Activated B cell treated with CpG ODN at 0.5 μM for 24 hours (primary cell): ENCODE measurements at regions not wholly inside any gene's neighbourhood (a gene's known extent, or its start where the extent isn't known, plus 50 kb on each side); places are given as distances from the start of the nearest gene placed in this dataset.

ENCODE experiments used
- ATAC-seq: fragments of 200-7000 bp; cut with Tn5 transposase; one replicate; pipeline ENCODE4 v1.10.0; 2021; ENCODE audit warnings: low read depth, mild to moderate bottlenecking, moderate library complexity
- CTCF ChIA-PET: fragments of 350-600 bp; sonication (Branson Sonifier 250); formaldehyde crosslinking; loops from one replicate; lab custom pipeline; 2021; ENCODE audit warnings: antibody characterized with exemption; lab: Charles Lee
- POLR2A ChIA-PET: fragments of 350-600 bp; sonication (Branson Sonifier 250); formaldehyde crosslinking; loops from one replicate; lab custom pipeline; 2021; ENCODE audit warnings: antibody characterized with exemption; lab: Charles Lee
- DNase-seq: peaks from one replicate; pipeline ENCODE4 v3.0.0; 2022
- H3K27ac Mint-ChIP-seq: one replicate; pipeline ENCODE4 v1.8.0; 2020; ENCODE audit warnings: mixed read lengths
- H3K27me3 Mint-ChIP-seq: one replicate; pipeline ENCODE4 v1.8.0; 2021; ENCODE audit warnings: mixed read lengths
- H3K36me3 Mint-ChIP-seq: one replicate; pipeline ENCODE4 v1.8.0; 2021; ENCODE audit warnings: low read depth, mixed read lengths
- H3K4me1 Mint-ChIP-seq: one replicate; pipeline ENCODE4 v1.8.0; 2021; ENCODE audit warnings: mixed read lengths
- H3K4me3 Mint-ChIP-seq: one replicate; pipeline ENCODE4 v1.8.0; 2020; ENCODE audit warnings: mild to moderate bottlenecking, mixed read lengths
- H3K9me3 Mint-ChIP-seq: one replicate; pipeline ENCODE4 v1.8.0; 2020; ENCODE audit warnings: mixed read lengths
- intact Hi-C: fragments of 100-400 bp; cut with micrococcal nuclease; formaldehyde crosslinking; loops from one replicate; pipeline ENCODE4 v1.15.1; 2024
- TF ChIP-seq, protein P1 (sequence below): fragments of 200-600 bp; IDR thresholded peaks from one replicate; pipeline ENCODE4 v1.8.0; 2022; ENCODE audit warnings: antibody characterized with exemption, mild to moderate bottlenecking

DNA sequence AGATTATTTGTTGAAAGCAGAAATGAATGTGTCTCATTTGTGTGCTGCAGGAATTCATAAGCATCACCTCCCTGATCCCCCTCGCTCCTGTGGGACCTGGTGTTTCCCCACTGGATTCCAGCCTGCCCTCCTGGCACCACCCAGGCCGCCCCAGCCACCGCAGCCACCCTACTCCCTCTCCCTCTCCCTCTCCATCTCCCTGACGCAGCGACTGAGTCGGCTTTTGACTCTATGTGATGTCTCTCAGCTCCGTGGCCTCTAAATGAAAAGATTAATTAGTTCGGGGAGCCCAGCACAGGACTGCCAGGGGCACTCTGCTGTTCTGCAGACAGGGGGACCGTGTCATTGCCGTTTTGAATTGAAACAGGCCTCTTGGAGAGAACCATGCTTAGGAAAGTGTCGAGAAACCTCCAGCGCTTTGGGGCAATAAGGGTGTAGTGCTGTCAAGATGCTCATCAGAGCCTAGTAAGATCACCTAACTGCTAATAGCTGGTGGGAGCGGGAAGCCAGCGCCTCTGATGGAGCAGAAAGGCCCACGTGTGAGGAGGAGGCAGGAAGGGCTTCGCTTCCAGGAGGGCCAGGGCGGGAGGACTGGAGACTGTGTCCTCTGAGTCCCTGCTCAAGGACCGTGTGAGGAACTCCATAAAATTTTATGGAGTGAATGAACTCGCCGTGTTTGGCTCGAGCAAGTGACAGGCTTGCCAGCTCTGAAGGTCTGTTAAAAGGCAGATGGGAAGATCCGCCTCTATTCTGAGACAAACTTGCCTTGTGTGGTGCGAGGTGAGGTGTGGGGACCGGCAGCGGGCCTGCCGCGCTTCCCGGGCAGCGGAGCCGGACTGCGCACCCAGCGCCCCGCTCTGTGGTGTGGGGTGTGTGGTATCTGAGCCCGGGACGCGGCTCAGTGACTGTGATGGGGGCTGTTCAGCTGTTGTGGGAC, 157.4 kb upstream of the C14orf180 start:
- CTCF ChIA-PET: no interaction called here
- intact Hi-C loops: no loop called here
- TF ChIP-seq, protein P1, sequence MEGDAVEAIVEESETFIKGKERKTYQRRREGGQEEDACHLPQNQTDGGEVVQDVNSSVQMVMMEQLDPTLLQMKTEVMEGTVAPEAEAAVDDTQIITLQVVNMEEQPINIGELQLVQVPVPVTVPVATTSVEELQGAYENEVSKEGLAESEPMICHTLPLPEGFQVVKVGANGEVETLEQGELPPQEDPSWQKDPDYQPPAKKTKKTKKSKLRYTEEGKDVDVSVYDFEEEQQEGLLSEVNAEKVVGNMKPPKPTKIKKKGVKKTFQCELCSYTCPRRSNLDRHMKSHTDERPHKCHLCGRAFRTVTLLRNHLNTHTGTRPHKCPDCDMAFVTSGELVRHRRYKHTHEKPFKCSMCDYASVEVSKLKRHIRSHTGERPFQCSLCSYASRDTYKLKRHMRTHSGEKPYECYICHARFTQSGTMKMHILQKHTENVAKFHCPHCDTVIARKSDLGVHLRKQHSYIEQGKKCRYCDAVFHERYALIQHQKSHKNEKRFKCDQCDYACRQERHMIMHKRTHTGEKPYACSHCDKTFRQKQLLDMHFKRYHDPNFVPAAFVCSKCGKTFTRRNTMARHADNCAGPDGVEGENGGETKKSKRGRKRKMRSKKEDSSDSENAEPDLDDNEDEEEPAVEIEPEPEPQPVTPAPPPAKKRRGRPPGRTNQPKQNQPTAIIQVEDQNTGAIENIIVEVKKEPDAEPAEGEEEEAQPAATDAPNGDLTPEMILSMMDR: no peak
- Mint-ChIP-seq H3K4me1 (no peaks in the 10 kb centered on the region), H3K27me3 (no peaks in the 10 kb centered on the region), H3K27ac (no peak overlapping the region), H3K4me3 (no peak overlapping the region), H3K9me3 (no peaks in the 10 kb centered on the region), H3K36me3 (no peaks in the 10 kb centered on the region)
- DNase-seq (no peak), ATAC-seq (no peak)
- POLR2A ChIA-PET: no interaction called here

DNA sequence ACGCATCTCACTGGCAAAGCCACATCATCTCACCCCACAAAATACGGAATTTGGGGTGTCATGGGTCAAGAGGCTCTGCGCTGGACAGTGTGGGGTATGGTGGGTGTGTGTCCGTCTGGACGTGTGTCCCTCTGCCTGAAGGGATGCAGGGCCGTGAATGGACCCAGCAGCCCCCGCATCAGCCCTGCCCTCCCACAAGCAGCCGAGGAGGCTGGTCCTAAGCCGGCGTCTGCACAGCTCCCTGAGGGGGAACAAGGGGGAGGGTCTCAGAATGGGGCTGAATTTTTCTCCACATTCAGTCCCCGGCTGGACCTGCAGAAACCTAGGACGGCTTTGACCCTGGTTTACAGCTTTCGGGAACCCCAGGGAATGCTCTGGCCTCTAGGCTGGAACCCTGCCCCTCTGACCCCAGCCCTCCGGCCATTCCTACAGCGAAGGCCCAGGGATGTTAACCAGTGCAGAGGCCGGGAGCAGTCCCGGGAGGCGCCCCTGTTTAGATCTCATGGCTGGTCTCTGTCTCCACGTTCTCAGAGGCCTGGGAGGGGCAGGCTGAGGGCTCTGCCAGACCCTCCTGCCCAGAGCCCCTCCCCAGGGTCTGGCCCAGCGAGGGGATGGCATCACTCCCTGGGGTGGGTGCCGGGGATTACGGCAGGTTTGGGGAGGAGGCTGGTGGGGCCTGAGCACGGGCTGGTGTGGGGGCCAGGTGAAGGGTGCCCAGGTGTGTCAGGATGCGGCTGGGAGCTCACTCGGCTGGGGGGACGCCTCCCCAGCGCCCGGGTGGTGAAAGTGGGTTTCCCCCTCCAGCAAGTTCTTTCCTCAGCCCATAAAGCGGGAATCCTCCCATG, 156.5 kb upstream of the C14orf180 start:
- no peaks in the 10 kb centered on the region for H3K36me3 Mint-ChIP-seq
- intact Hi-C loops: no loop called here
- H3K27me3 Mint-ChIP-seq: no peaks in the 10 kb centered on the region
- no peak for DNase-seq
- no peak overlapping the region for H3K27ac Mint-ChIP-seq
- no peak for ATAC-seq
- H3K9me3 Mint-ChIP-seq: no peaks in the 10 kb centered on the region
- no peak overlapping the region for H3K4me3 Mint-ChIP-seq
- H3K4me1 Mint-ChIP-seq: no peaks in the 10 kb centered on the region
- CTCF ChIA-PET: no interaction called here
- POLR2A ChIA-PET: no interaction called here
- TF ChIP-seq, protein P1: no peak

- no peaks in the 10 kb centered on the region for H3K9me3 Mint-ChIP-seq
- DNase-seq (no peak), ATAC-seq (no peak)
- no peak overlapping the region for H3K27ac Mint-ChIP-seq
- no peaks in the 10 kb centered on the region for H3K4me1 Mint-ChIP-seq
- intact Hi-C loops: no loop called here
- TF ChIP-seq, protein P1: no peak
- no peak overlapping the region for H3K4me3 Mint-ChIP-seq
- H3K27me3 Mint-ChIP-seq: no peaks in the 10 kb centered on the region
- CTCF ChIA-PET: no interaction called here
- POLR2A ChIA-PET: no interaction called here
- H3K36me3 Mint-ChIP-seq: no peaks in the 10 kb centered on the region
Observed at GRCh38 chr14:104423701-104424405, 155.7 kb upstream of the C14orf180 start.

GRCh38 chr14:104424406-104425072, 155.0 kb upstream of the C14orf180 start:
- intact Hi-C loops: no loop called here
- Mint-ChIP-seq H3K4me3 (no peak overlapping the region), H3K9me3 (no peaks in the 10 kb centered on the region), H3K27me3 (no peaks in the 10 kb centered on the region), H3K4me1 (no peaks in the 10 kb centered on the region), H3K36me3 (no peaks in the 10 kb centered on the region), H3K27ac (no peak overlapping the region)
- ChIA-PET POLR2A (no interaction called here), CTCF (no interaction called here)
- TF ChIP-seq, protein P1: no peak
- DNase-seq: no peak
- no peak for ATAC-seq
